G401 (cell line): ENCODE measurements at regions not wholly inside any gene's neighbourhood (a gene's known extent, or its start where the extent isn't known, plus 50 kb on each side); places are given as distances from the start of the nearest gene placed in this dataset.

ENCODE experiments used
- DNase-seq: peaks from one replicate; pipeline ENCODE4 v3.0.0-alpha.2; 2015; ENCODE audit warnings: low spot score
- in situ Hi-C: cut with HindIII; loops from 2 replicates; pipeline ENCODE4 v1.10.0; 2016; ENCODE audit warnings: low sequenced_read_pairs, mixed read lengths

DNA sequence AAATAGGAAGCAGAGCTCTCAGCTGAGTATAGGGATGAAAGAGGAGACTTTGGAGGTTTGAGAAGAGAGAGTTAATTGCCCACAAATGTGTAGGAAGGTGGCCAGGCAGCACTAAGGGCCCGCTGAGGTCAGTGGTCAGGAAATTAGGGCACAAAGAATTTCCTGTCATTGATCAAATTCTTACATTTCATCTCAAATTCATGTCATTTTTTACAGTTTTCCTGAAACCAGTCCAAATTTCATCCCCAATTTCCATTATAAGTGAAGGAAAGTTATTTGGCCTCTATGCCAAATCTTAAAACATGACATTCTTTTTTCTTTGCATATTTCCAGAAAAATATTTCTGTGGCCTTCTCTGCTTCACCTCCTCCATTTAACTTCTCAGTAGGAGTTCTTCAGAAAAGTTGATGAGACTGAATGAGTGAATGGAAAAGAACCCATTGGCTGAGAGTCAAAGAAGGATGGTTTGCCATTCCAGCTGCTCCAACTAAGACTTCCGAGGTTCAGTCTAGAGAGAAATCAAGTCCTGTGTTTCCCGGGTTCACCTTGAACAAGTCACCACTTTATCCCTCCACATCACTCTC, 68.7 kb upstream of the SPRY1 start:
- DNase-seq, result no peak
- in situ Hi-C loops, result no loop called here

- in situ Hi-C loops, result no loop called here
- no peak for DNase-seq
Measured at GRCh38 chr4:123338715-123339114, 57.9 kb upstream of the SPRY1 start.

DNA sequence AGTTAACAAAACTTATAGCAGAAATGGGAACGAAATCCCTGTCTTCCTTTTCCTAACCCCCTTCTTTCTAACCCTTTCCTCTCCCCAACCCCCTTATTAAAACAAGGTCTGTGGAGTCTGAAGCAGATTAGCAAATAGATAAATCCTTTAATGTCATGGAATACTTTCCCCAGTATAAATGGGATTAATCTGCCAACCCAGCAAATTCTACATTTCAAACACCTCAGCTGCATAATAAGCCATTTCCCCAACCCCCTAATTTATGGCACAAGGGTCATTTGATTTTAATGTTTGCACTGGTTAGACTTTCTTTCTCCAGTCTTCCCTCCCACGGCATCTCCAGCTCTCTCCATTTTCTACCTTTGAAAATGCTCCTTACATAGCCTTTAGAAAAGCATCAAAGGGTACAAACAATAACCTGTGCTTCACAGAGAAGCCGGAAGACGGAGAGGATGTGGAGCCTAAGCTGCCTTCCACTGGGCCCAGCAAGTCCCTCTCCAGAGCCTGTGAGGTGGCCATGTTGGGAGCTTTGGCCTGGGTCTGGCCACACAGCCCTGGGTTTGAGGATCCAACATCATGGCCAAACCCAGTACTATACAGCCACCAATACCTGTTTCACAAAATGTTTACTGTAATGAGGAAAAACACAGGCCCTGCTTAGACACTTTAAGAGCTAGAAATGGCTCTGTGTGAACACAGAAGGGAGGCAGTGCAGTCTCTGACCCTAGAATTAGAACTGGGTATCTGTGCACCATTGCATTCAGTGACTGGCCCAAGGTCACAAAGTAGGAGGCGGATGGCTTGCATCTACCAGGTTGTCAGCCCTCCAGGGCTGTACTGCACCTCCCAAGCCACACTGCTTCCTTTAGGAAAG, 56.9 kb upstream of the SPRY1 start:
- in situ Hi-C loops, result no loop called here
- no peak for DNase-seq

DNA sequence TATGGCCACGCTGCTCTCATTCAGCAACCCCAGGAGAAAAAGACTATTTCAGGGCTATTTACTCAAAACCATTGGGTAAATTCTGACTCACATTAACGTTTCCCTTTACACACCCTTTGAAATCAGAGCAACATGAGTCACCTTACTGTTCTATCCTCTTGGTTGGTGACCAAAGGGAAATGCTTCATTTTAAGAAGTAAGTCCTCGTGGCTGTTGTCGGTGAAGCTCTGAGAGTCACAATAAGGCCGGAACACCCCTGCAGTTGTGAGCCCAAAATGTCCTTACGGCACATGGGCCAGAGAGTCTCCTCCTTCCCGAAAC, 56.3 kb upstream of the SPRY1 start:
- in situ Hi-C loops, result no loop called here
- DNase-seq, result no peak

DNA sequence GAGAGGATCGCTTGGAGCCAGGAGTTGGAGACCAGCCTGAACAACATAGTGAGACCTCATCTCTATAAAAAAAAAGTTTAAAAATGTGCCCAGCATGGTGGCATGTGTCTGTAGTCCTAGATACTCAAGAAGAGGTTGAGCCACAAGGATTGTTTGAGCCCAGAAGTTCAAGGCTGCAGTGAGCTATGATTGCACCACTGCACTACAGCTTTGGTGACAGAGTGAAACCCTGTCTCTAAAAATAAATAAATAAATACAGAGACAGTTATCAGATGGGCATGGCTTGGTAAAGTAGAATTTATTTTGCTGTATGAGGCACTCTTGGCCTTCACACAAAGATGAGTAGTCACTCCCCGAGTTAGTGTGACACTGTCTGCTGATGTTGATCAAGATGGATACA, 54.1 kb upstream of the SPRY1 start:
- DNase-seq, result no peak
- in situ Hi-C loops, result no loop called here

- in situ Hi-C loops, result no loop called here
- no peak for DNase-seq
Measured at GRCh38 chr4:123343400-123344041, 53.1 kb upstream of the SPRY1 start.

- in situ Hi-C loops, result no loop called here
- DNase-seq, result no peak
Measured at GRCh38 chr4:123345137-123345934, 51.3 kb upstream of the SPRY1 start.

DNA sequence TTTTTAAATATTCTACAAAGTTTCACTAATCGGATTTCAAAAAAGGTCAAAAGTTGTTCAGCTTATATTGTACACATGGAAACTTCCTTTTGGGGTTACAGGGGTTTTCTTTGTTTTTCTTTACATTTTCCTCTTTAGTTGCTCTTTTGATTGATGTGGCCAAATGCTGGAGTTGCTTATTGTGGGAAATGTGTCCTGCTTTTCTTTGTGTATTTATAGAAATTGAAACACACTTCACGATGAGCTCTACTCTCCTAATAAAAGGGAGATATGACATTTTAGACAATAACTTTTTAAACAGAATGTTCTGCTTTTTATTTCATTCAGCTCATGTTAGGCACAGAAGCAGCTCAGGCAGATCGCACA, 50.7 kb upstream of the SPRY1 start:
- no peak for DNase-seq

GRCh38 chr4:123346330-123346940, 50.2 kb upstream of the SPRY1 start:
- in situ Hi-C loops, result no loop called here
- DNase-seq, result no peak

More for the DNA sequence above, 50.7 kb upstream of the SPRY1 start:
- in situ Hi-C loops, result no loop called here
